Spleen (tissue), 7 donors: ENCODE measurements at regions not wholly inside any gene's neighbourhood (a gene's known extent, or its start where the extent isn't known, plus 50 kb on each side); places are given as distances from the start of the nearest gene placed in this dataset.

Source experiments
- CTCF ChIP-seq, 11 experiments: fragments of 200-600 bp in 7 of 11; fragments of 450-650 bp in 4 of 11; sonication (generic) in 4 of 11; IDR thresholded peaks in 8 of 11; conservative IDR thresholded peaks in 3 of 11; 1 replicate in 7 of 11; 2 replicates in 4 of 11; pipeline versions ENCODE4 v1.4.0 to v1.8.0; 2016 to 2021; ENCODE audit warnings: antibody characterized with exemption in 11 of 11, inconsistent platforms in 4 of 11, mild to moderate bottlenecking in 1 of 11
- POLR2A ChIP-seq, 3 donors: fragments of 450-650 bp; IDR thresholded peaks; one replicate each; pipeline ENCODE4 v1.5.1; 2017; ENCODE audit warnings: antibody characterized with exemption in 3 of 3, mild to moderate bottlenecking in 1 of 3
- donor health status: DM: no; HTN: no; CAD: no; lungs with moderate emphysema.
- donor health status: DM: no; HTN: no; CAD: no.
- donor health status: DM: no; HTN: no; CAD: no.

- TF ChIP-seq CTCF (IDR thresholded peaks at IDR 0.05 in 8 of 11, conservative IDR thresholded peaks at IDR 0.05 in 3 of 11) (no peak), POLR2A (IDR thresholded peaks at IDR 0.05) (no peak)
Observed at GRCh38 chr7:21125297-21125696, 302.6 kb upstream of the SP4 start.
